Pons (tissue), 1 donor: ENCODE measurements at regions not wholly inside any gene's neighbourhood (a gene's known extent, or its start where the extent isn't known, plus 50 kb on each side); places are given as distances from the start of the nearest gene placed in this dataset.
"Not testable (repeated sequence)": the region's sequence is repeated elsewhere in the genome, so short reads cannot be mapped to it uniquely, and the experiment has no call there.

Experiments
- DNase-seq: peaks from one replicate; pipeline ENCODE4 v3.0.0-alpha.2; 2016; ENCODE audit warnings: low spot score

- DNase-seq = not testable (repeated sequence)
Measured at GRCh38 chr20:30899370-30900079, 357.9 kb upstream of the DEFB115 start.

DNA sequence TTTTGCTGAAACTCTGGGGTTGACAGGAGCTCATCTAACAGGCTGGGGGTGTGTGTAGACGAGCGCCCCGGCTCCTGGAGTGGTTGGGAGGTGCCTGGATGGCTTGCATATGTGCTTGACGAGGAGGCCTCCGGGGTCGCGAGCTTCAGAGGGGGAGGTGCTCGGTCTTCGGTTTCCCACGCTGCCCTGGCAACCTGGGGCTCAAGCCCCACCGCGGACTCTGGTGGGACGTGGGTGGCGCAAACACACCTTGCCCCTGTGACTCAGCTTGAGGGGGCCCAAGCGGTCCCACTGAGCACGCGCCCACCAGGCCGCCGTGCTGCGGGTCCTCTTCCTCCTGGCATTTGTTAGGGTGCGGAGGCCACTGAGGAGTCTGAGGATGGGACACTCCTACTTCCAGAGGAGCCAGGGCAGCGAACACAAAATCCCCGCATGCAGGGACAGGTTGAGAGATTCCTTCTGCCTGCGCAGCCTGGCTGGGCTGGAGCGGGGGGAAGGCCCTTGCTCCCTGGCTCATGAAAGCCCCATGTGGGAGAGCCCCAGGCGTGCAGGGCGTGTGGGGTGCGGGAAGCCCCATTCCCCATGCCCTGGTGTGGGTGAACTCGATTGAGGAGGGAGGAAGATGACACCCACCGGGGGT lies 357.3 kb upstream of the DEFB115 start:
- DNase-seq = not testable (repeated sequence)

GRCh38 chr20:30905231-30905630 lies 352.2 kb upstream of the DEFB115 start:
- DNase-seq = not testable (repeated sequence)

DNA sequence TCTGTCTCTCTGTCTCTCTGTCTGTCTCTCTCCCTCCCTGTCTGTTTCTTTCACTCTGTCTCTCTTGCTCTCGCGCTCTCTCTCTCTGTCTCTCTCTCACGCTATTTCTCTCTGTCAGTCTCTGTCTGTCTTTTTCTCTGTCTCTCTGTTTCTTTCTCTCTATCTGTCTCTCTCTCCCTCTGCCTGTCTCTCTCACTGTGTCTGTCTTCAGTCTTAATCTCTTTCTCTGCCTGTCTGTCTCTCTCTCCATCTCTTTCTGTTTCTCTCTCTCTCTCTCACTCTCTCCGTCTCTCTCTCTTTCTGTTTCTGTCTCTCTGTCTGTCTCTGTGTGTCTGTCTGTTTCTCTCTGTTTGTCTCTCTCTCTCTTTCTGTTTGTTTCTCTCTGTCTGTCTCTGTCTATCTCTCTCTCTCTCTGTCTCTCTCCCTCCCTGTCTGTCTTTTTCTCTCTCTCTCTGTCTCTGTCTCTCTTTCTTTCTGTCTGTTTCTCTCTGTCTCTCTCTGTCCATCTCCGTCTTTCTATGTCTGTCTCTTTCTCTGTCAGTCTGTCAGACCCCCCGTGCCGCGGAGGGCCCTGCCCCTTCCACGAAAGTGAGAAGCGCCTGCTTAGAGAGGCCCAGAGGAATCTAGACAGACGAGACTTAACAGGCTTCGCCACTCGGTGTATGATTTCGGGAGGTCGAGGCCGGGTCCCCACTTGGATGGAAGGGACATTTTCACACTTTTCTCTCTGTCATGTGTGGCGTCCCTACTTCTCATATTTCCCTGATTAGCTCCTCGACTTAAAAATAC lies 346.3 kb upstream of the DEFB115 start:
- no peak for DNase-seq

- DNase-seq = not testable (repeated sequence)
Measured at GRCh38 chr20:30911832-30912660, 345.4 kb upstream of the DEFB115 start.

DNA sequence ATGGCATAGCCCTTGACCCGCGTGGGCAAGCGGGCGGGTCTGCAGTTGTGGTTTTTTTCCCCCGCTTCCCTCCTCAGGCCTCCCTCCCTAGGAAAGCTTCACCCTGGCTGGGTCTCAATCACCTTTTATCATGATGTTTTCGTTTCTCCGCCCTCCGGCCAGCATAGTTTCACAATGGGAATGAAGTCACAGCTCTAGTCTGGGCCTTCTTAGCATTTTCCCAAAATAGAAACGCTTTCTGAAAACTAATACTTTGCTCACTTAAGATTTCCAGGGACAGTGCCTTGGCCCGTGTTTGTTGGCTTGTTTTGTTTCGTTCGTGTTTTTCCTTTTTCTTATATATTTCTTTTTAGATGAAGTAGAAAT lies 344.8 kb upstream of the DEFB115 start:
- not testable (repeated sequence) for DNase-seq

GRCh38 chr20:30916404-30916803 lies 341.1 kb upstream of the DEFB115 start:
- not testable (repeated sequence) for DNase-seq

DNA sequence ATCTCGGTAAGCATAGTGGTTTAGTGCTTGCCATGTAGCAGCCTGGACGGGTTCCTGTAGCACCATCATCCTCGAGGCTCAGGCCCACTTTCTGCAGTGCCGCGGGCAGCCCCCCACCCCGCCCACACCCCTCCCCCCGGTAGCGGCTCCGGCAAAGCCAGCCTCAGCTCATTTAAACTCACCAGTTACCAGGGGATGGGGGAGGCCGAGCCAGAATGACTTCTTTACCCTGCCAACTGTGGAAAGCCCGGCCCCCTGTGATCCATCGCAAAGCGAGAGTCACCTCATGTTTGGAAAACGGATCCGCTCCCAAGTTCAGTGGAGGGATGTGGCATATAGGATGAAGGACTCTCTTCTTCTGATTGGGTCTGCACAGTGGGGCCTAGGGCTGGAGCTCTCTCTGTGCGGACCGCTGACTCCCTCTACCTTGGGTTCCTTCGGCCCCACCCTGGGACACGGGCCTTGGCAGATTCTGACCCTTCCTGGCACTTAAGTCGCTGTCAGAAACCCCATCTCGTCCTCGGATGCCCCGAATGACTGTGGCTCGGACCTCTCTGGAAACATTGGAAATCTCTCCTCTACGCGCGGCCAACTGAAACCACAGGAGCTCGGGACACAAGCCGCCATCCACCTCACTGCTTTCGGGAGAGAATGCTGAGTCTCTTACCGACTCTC lies 337.8 kb upstream of the DEFB115 start:
- no peak for DNase-seq

DNA sequence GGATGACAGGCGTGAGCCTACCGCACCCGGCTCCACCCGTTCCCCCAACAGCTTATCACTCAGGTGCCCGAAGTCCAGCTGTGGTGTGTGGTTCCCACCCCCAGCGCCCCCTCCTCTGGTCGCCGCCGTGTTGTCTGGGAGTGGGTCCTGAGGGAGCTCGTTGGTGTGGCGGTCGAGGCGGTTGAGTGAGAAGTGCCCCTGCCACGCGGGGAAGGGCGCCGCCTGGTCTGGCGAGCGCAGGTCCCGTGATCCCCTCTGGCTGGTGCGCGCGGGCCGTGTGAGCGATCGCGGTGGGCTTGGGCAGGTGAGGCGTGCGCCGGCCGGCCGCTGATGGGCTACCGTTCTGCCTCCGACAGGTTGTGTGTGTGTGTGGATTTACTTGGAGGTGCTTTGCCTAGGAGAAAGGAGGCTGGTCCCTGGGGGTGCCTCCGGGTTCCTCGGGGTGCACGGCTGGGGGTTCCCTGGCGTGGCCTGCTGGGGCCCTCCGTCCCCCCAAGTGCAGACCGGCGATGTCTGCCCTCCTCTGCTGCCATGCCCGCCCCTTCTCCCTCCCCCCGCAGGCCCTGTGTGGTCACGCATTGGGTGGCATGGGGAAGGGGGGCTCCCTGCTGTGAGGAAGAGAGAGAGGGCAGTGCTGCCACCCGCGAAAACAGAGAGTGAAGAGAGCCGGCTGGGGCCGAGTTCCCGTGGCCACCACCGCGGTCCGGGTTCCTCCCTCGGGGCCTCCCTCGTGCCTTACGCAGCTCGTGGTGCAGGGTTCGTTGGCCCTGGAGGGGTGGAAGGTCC lies 336.0 kb upstream of the DEFB115 start:
- no peak for DNase-seq

GRCh38 chr20:30922129-30922528 lies 335.3 kb upstream of the DEFB115 start:
- DNase-seq = no peak

GRCh38 chr20:30937790-30938189 lies 319.7 kb upstream of the DEFB115 start:
- no peak for DNase-seq

GRCh38 chr20:30949761-30950160 lies 307.7 kb upstream of the DEFB115 start:
- no peak for DNase-seq

DNA sequence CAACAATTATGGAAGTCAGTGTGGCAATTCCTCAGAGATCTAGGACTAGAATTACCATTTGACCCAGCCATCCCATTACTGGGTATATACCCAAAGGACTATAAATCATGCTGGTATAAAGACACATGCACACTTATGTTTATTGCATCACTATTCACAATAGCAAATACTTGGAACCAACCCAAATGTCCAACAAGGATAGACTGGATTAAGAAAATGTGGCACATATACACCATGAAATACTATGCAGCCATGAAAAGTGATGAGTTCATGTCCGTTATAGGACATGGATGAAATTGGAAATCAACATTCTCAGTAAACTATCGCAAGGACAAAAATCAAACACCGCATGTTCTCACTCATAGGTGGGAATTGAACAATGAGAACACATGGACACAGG lies 306.4 kb upstream of the DEFB115 start:
- DNase-seq = not testable (repeated sequence)

DNA sequence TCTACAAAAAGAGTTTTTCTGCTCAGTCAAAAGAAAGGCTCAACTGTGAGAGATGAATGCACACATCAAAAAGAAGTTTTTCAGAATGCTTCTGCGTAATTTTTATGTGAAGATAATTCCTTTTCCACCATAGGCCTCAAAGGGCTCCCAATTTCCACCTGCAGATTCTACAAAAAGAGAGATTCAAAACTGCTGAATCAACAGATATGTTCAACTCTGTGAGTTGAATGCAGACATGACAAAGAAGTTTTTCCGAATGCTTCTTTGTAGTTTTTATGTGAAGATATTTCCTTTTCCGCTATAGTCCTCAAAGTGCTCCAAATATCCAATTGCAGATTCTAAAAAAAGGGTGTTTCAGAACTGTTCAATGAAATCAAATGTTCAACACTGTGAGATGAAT lies 300.8 kb upstream of the DEFB115 start:
- DNase-seq = not testable (repeated sequence)

- DNase-seq = not testable (repeated sequence)
Measured at GRCh38 chr20:30959208-30959607, 298.3 kb upstream of the DEFB115 start.

GRCh38 chr20:30963591-30963990 lies 293.9 kb upstream of the DEFB115 start:
- no peak for DNase-seq

- DNase-seq = not testable (repeated sequence)
Measured at GRCh38 chr20:30975859-30976258, 281.6 kb upstream of the DEFB115 start.

DNA sequence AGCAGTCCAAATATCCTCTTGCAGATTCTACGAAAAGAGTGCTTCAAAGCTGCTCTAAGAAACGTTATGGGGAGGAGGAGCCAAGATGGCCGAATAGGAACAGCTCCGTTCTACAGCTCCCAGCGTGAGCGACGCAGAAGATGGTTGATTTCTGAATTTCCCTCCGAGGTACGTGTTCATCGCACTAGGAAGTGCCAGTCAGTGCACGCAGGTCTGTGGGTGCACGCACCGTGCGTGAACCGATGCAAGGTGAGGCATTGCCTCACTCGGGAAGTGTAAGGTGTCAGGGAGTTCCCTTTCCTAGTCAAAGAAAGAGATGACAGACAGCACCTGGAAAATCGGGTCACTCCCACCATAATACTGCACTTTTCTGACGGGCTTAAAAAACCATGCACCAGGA lies 272.1 kb upstream of the DEFB115 start:
- DNase-seq = no peak
